Heart left ventricle (tissue), 13 donors: ENCODE measurements at regions not wholly inside any gene's neighbourhood (a gene's known extent, or its start where the extent isn't known, plus 50 kb on each side); places are given as distances from the start of the nearest gene placed in this dataset.

Experiments
- POLR2A ChIP-seq, 2 donors: fragments of 450-650 bp; IDR thresholded peaks; one replicate each; pipeline ENCODE4 v1.6.1; 2017; ENCODE audit warnings: antibody characterized with exemption in 2 of 2, mild to moderate bottlenecking in 2 of 2, moderate library complexity in 2 of 2
- TF ChIP-seq, protein P1 (sequence below), 12 donors: fragments of 200-600 bp; sonication (generic) in 4 of 12; IDR thresholded peaks; one replicate each; pipeline versions ENCODE4 v1.5.0 to v1.8.0; 2018 to 2022; ENCODE audit warnings: antibody characterized with exemption in 12 of 12, mild to moderate bottlenecking in 5 of 12
- donor health status: ischemic (EF 13 %, LVEDD 7.1; RV severe dilation, severe dysfunction).
- donor health status: DM: no; HTN: yes; CAD: no.
- donor health status: DM: no; HTN: no; CAD: no.
- donor health status: ischemic (EF 25% LVEDD 6.9; RV normal size, moderate dysfunction).
- donor health status: ischemic (EF 25% LVEDD 5.7; RV mildly dilated, moderate dysfunction).
- donor health status: ischemic (EF 35%, LVEDD 5.7; RV mildly dilated, moderate dysfunction).
- donor health status: nonischemic (EF 11% LVEDD 7.7; RV severe dilation, severe dysfunction).
- donor health status: DM: yes; HTN: yes; CAD: no.
- donor health status: PGD.
- donor health status: ischemic (EF 29% LVEDD 5.4; RV normal size, mild dysfunction).
- donor health status: nonischemic (EF 23%, LVEDD 6.1; RV moderate dilation, normal function).

- no peak for TF ChIP-seq POLR2A (IDR thresholded peaks at IDR 0.05)
- TF ChIP-seq, protein P1, sequence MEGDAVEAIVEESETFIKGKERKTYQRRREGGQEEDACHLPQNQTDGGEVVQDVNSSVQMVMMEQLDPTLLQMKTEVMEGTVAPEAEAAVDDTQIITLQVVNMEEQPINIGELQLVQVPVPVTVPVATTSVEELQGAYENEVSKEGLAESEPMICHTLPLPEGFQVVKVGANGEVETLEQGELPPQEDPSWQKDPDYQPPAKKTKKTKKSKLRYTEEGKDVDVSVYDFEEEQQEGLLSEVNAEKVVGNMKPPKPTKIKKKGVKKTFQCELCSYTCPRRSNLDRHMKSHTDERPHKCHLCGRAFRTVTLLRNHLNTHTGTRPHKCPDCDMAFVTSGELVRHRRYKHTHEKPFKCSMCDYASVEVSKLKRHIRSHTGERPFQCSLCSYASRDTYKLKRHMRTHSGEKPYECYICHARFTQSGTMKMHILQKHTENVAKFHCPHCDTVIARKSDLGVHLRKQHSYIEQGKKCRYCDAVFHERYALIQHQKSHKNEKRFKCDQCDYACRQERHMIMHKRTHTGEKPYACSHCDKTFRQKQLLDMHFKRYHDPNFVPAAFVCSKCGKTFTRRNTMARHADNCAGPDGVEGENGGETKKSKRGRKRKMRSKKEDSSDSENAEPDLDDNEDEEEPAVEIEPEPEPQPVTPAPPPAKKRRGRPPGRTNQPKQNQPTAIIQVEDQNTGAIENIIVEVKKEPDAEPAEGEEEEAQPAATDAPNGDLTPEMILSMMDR (IDR thresholded peaks at IDR 0.05), result no peak
These were observed 600.7 kb downstream of the ARAP2 start for GRCh38 chr4:35643661-35644060.
